ENCODE measurements at regions not wholly inside any gene's neighbourhood (a gene's known extent, or its start where the extent isn't known, plus 50 kb on each side); places are given as distances from the start of the nearest gene placed in this dataset.
A peak's percentile ranks its signal among the peaks of the same experiment; 100 is the strongest.

DNA sequence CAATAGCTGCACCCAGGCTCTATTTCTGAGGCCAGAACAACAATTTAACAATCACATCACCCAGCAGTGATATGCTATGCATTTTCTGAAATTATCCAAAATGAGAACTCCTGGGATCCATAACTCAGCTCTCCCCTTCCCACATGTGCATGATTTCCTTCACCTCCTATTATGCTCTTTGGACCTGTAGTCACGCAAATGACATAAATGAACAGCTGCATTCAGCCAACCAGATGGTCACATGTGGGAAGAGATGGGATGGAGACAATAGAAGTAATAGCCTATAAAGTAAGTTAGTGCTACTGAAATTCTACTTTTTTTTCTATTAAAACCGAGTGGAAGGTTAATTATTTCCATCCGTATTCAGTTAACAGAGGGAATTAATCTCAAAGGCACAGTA lies 662.1 kb upstream of the ID4 start:
- Mint-ChIP-seq H3K27ac (no peak overlapping the region), H3K36me3 (no peaks in the 10 kb centered on the region), H3K4me1 (no peaks in the 10 kb centered on the region), H3K4me3 (no peak overlapping the region), H3K27me3 (ENCODE audit: low read depth in 3 of 3) (peaks cover 0 to 1% (median 0%) of the 10 kb centered on the region in 3 donors), H3K9me3 (peaks cover 2 to 13% (median 8%) of the 10 kb centered on the region in 7 donors)
- H3K4me3 ChIP-seq (replicated peaks in 1 of 3; ENCODE audit: low read depth in 2 of 3, low read length in 3 of 3) = no peak overlapping the region
- DNase-seq = no peak
- no peaks in the 10 kb centered on the region for H3K27me3 ChIP-seq (ENCODE audit: control insufficient read depth in 2 of 2, insufficient read depth in 2 of 2, low read length in 2 of 2)
- H3K27ac ChIP-seq (ENCODE audit: low read depth in 1 of 2, low read length in 2 of 2) = no peak overlapping the region
- H3K9me3 ChIP-seq (replicated peaks in 1 of 2; ENCODE audit: control insufficient read depth in 1 of 2, insufficient read depth in 1 of 2, low read length in 2 of 2) = peaks cover 2 to 7% of the 10 kb centered on the region in 2 donors
- no CpG with 5 or more reads among the region's 3 CpGs for WGBS (ENCODE audit: insufficient coverage)
- TF ChIP-seq, protein P1, sequence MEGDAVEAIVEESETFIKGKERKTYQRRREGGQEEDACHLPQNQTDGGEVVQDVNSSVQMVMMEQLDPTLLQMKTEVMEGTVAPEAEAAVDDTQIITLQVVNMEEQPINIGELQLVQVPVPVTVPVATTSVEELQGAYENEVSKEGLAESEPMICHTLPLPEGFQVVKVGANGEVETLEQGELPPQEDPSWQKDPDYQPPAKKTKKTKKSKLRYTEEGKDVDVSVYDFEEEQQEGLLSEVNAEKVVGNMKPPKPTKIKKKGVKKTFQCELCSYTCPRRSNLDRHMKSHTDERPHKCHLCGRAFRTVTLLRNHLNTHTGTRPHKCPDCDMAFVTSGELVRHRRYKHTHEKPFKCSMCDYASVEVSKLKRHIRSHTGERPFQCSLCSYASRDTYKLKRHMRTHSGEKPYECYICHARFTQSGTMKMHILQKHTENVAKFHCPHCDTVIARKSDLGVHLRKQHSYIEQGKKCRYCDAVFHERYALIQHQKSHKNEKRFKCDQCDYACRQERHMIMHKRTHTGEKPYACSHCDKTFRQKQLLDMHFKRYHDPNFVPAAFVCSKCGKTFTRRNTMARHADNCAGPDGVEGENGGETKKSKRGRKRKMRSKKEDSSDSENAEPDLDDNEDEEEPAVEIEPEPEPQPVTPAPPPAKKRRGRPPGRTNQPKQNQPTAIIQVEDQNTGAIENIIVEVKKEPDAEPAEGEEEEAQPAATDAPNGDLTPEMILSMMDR (IDR thresholded peaks at IDR 0.05) = no peak
- no peak overlapping the region for H2AFZ ChIP-seq (ENCODE audit: insufficient read depth, low read depth, low read length, poor library complexity, severe bottlenecking)
- no peaks in the 10 kb centered on the region for H3K36me3 ChIP-seq (replicated peaks in 1 of 2; ENCODE audit: control insufficient read depth in 1 of 2, insufficient read depth in 2 of 2, low read length in 2 of 2)
- no peak overlapping the region for H3K9ac ChIP-seq (ENCODE audit: insufficient read depth, low read length, poor library complexity, severe bottlenecking)
- no peak overlapping the region for H3K4me2 ChIP-seq (replicated peaks; ENCODE audit: extremely low read depth, low read length, poor library complexity, severe bottlenecking)
- no peaks in the 10 kb centered on the region for H3K79me2 ChIP-seq (ENCODE audit: insufficient read depth, low read length)
- no peaks in the 10 kb centered on the region for H3K4me1 ChIP-seq (ENCODE audit: control insufficient read depth in 1 of 2, insufficient read depth in 2 of 2, low read length in 2 of 2)
- no peaks in the 10 kb centered on the region for H4K20me1 ChIP-seq (ENCODE audit: insufficient read depth, low read length)
- intact Hi-C loops (cut with micrococcal nuclease) = no loop called here

DNA sequence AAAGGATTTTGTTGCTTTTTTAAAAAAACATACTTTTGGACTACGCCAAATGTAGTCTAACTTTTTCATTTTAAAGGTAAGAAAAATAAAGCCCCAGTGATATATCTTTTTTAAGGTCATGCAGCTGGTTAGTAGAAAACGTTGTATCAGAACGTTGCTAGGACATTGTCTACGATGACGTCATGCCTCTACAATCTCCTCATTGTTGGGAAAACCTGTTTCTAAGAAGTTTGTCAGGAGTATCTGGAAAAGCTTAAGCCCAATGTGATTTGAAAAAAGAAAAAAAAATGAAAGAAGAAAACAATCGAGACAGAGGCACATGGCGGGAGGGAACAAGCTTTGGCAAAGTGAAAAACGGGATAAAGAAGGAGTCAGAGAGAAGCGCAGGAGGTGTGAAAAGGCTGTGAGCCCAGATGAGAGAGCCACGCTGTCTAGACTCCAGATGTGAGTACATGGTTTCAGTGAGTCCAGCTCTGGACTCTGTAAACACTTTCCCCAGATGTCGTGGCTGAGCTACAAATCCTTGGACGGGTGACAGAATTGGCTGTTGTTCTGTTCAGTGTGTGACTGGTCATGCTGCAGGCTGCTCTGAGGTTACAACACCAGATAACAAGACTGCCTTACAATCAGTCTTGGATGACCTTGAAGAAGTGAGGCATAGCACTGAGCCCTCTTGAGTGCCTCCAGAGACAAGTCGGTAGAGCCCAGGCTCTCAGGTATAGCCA lies 656.7 kb upstream of the ID4 start:
- DNase-seq = no peak
- no peak overlapping the region for H3K4me2 ChIP-seq (replicated peaks; ENCODE audit: extremely low read depth, low read length, poor library complexity, severe bottlenecking)
- no peak overlapping the region for H3K27ac ChIP-seq (ENCODE audit: low read depth in 1 of 2, low read length in 2 of 2)
- TF ChIP-seq, protein P1 (IDR thresholded peaks at IDR 0.05) = no peak
- WGBS (ENCODE audit: insufficient coverage) = 97% methylated on average over 7 of the region's 13 CpGs
- no peak overlapping the region for H3K9ac ChIP-seq (ENCODE audit: insufficient read depth, low read length, poor library complexity, severe bottlenecking)
- H3K36me3 ChIP-seq (replicated peaks in 1 of 2; ENCODE audit: control insufficient read depth in 1 of 2, insufficient read depth in 2 of 2, low read length in 2 of 2) = no peaks in the 10 kb centered on the region
- H3K27me3 Mint-ChIP-seq (ENCODE audit: low read depth in 3 of 3) = peaks cover 0 to 3% (median 1%) of the 10 kb centered on the region in 3 donors
- H2AFZ ChIP-seq (ENCODE audit: insufficient read depth, low read depth, low read length, poor library complexity, severe bottlenecking) = no peak overlapping the region
- no peaks in the 10 kb centered on the region for H3K27me3 ChIP-seq (ENCODE audit: control insufficient read depth in 2 of 2, insufficient read depth in 2 of 2, low read length in 2 of 2)
- intact Hi-C loops (cut with micrococcal nuclease) = no loop called here
- H3K4me3 Mint-ChIP-seq = no peak overlapping the region
- H3K27ac Mint-ChIP-seq = peak overlapping the region in 1 of 7 donors; percentile 78
- no peak overlapping the region for H3K4me3 ChIP-seq (replicated peaks in 1 of 3; ENCODE audit: low read depth in 2 of 3, low read length in 3 of 3)
- H3K36me3 Mint-ChIP-seq = no peaks in the 10 kb centered on the region
- H3K4me1 Mint-ChIP-seq = no peaks in the 10 kb centered on the region
- no peaks in the 10 kb centered on the region for H4K20me1 ChIP-seq (ENCODE audit: insufficient read depth, low read length)
- H3K9me3 ChIP-seq (replicated peaks in 1 of 2; ENCODE audit: control insufficient read depth in 1 of 2, insufficient read depth in 1 of 2, low read length in 2 of 2) = peaks cover 5 to 9% of the 10 kb centered on the region in 2 donors
- no peaks in the 10 kb centered on the region for H3K4me1 ChIP-seq (ENCODE audit: control insufficient read depth in 1 of 2, insufficient read depth in 2 of 2, low read length in 2 of 2)
- H3K79me2 ChIP-seq (ENCODE audit: insufficient read depth, low read length) = no peaks in the 10 kb centered on the region
- peaks cover 6 to 21% (median 11%) of the 10 kb centered on the region in 7 donors for H3K9me3 Mint-ChIP-seq

Data from CD14-positive monocyte (primary cell).